Loucy (cell line): ENCODE measurements at regions not wholly inside any gene's neighbourhood (a gene's known extent, or its start where the extent isn't known, plus 50 kb on each side); places are given as distances from the start of the nearest gene placed in this dataset.

Source experiments
- EZH2phosphoT487 ChIP-seq: fragments of 200-600 bp; IDR thresholded peaks from 2 replicates; pipeline ENCODE4 v1.6.1; 2018; ENCODE audit warnings: antibody characterized with exemption, mild to moderate bottlenecking, moderate library complexity, borderline replicate concordance
- TF ChIP-seq, protein P1 (sequence below): fragments of 200-600 bp; sonication (generic); conservative IDR thresholded peaks from 2 replicates; pipeline ENCODE4 v1.5.1; 2014; ENCODE audit warnings: mild to moderate bottlenecking, antibody characterized with exemption, low read length

DNA sequence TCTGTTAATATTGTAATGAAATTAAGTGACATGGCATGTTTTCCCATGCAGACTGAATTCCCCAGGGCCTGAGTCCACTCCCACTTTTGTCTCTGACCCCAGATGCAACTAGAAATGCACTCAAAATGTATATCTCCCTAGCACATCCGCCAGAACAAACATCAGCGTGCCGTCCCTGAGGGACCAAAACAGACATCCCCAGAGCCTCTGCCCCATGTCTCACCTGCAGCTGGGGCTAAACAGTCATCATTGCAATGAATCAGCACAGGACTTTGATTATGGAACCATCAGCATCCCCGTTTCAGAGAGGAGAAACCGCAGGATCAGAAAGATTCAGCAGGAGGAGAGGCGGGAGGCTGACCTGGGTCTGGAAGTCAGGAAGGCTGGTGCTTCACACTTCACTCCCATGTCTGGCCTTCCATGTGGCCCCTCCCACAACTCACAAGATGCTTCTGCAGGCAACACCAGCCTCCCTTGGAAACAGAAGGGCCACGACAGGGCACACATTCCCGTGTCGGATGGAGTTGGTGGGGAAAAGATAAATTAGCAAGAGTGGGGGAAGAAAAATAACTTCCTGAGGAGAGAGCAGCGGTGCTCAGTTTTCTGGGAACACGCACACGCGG, 130.6 kb upstream of the VSTM2B start:
- TF ChIP-seq, protein P1, sequence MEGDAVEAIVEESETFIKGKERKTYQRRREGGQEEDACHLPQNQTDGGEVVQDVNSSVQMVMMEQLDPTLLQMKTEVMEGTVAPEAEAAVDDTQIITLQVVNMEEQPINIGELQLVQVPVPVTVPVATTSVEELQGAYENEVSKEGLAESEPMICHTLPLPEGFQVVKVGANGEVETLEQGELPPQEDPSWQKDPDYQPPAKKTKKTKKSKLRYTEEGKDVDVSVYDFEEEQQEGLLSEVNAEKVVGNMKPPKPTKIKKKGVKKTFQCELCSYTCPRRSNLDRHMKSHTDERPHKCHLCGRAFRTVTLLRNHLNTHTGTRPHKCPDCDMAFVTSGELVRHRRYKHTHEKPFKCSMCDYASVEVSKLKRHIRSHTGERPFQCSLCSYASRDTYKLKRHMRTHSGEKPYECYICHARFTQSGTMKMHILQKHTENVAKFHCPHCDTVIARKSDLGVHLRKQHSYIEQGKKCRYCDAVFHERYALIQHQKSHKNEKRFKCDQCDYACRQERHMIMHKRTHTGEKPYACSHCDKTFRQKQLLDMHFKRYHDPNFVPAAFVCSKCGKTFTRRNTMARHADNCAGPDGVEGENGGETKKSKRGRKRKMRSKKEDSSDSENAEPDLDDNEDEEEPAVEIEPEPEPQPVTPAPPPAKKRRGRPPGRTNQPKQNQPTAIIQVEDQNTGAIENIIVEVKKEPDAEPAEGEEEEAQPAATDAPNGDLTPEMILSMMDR, result no peak
- no peak for TF ChIP-seq EZH2phosphoT487
